Neural cell (in vitro differentiated cells): ENCODE measurements at regions not wholly inside any gene's neighbourhood (a gene's known extent, or its start where the extent isn't known, plus 50 kb on each side); places are given as distances from the start of the nearest gene placed in this dataset.

Source experiments
- H2AFZ ChIP-seq: fragments of 200-600, 300-800 bp; sonication (generic), shearing (Covaris generic); 2 replicates; pipeline ENCODE4 v1.6.0; 2014; ENCODE audit warnings: low read depth, mild to moderate bottlenecking, antibody characterized with exemption, low read length, moderate library complexity
- H3F3A ChIP-seq: fragments of 200-600 bp; shearing (Covaris generic); 2 replicates; pipeline ENCODE4 v1.6.1; 2016; ENCODE audit warnings: mild to moderate bottlenecking, moderate library complexity, mixed read lengths, antibody characterized with exemption, low read length; ENCODE audit not compliant: insufficient read depth, poor library complexity, severe bottlenecking
- H3K27ac ChIP-seq: fragments of 200-600, 300-800 bp; sonication (generic), shearing (Covaris generic); 2 replicates; pipeline ENCODE4 v1.5.1; 2014; ENCODE audit warnings: mild to moderate bottlenecking, low read length, moderate library complexity
- H3K27me3 ChIP-seq: fragments of 300-800, 200-600 bp; sonication (generic), shearing (Covaris generic); 2 replicates; pipeline ENCODE4 v1.6.0; 2014; ENCODE audit warnings: mild to moderate bottlenecking, low read depth, low read length, moderate library complexity; ENCODE audit not compliant: insufficient read depth
- H3K36me3 ChIP-seq: fragments of 300-800, 200-600 bp; sonication (generic), shearing (Covaris generic); 2 replicates; pipeline ENCODE4 v1.5.1; 2014; ENCODE audit warnings: mild to moderate bottlenecking, antibody characterized with exemption, low read length, moderate library complexity; ENCODE audit not compliant: insufficient read depth
- H3K4me2 ChIP-seq: fragments of 300-800, 200-600 bp; sonication (generic), shearing (Covaris generic); 2 replicates; pipeline ENCODE4 v1.6.0; 2014; ENCODE audit warnings: mild to moderate bottlenecking, low read length
- H3K4me3 ChIP-seq: fragments of 300-800, 200-600 bp; sonication (generic), shearing (Covaris generic); 2 replicates; pipeline ENCODE4 v1.5.1; 2014; ENCODE audit warnings: mild to moderate bottlenecking, low read length, moderate library complexity
- H3K79me2 ChIP-seq: fragments of 200-600 bp; shearing (Covaris generic); replicated peaks from 2 replicates; pipeline ENCODE4 v1.6.0; 2014; ENCODE audit warnings: mild to moderate bottlenecking, low read length, moderate library complexity; ENCODE audit not compliant: insufficient read depth
- H3K9ac ChIP-seq: fragments of 300-800, 200-600 bp; sonication (generic), shearing (Covaris generic); 2 replicates; pipeline ENCODE4 v1.6.1; 2016; ENCODE audit warnings: mild to moderate bottlenecking, low read length, mixed read lengths
- H3K9me2 ChIP-seq: fragments of 200-600 bp; shearing (Covaris generic); 2 replicates; pipeline ENCODE4 v1.6.1; 2016; ENCODE audit warnings: mild to moderate bottlenecking, low read length, mixed read lengths; ENCODE audit not compliant: insufficient read depth
- H3K9me3 ChIP-seq: fragments of 200-600, 300-800 bp; sonication (generic), shearing (Covaris generic); 2 replicates; pipeline ENCODE4 v1.6.1; 2016; ENCODE audit warnings: mild to moderate bottlenecking, mixed run types, low read length, moderate library complexity, mixed read lengths
- H4K20me1 ChIP-seq: fragments of 200-600 bp; shearing (Covaris generic); 2 replicates; pipeline ENCODE4 v1.6.1; 2016; ENCODE audit warnings: mild to moderate bottlenecking, mixed run types; ENCODE audit not compliant: insufficient read depth
- EP300 ChIP-seq: fragments of 450-650 bp; conservative IDR thresholded peaks from 2 replicates; pipeline ENCODE4 v1.6.1; 2014; ENCODE audit warnings: antibody characterized with exemption, mild to moderate bottlenecking, moderate library complexity; ENCODE audit not compliant: poor library complexity, severe bottlenecking
- EZH2 ChIP-seq: fragments of 200-600, 300-800 bp; shearing (Covaris generic), sonication (generic); IDR thresholded peaks from 2 replicates; pipeline ENCODE4 v1.6.1; 2014; ENCODE audit warnings: antibody characterized with exemption, low read length, borderline replicate concordance, mild to moderate bottlenecking; ENCODE audit not compliant: insufficient read depth, poor library complexity, severe bottlenecking
- MXI1 ChIP-seq: fragments of 450-650 bp; conservative IDR thresholded peaks from 2 replicates; pipeline ENCODE4 v1.6.1; 2014; ENCODE audit warnings: antibody characterized with exemption, mild to moderate bottlenecking; ENCODE audit not compliant: poor library complexity, severe bottlenecking
- POLR2AphosphoS5 ChIP-seq: IDR thresholded peaks from 2 replicates; pipeline ENCODE4 v1.6.1; 2012
- RAD21 ChIP-seq: fragments of 450-650 bp; conservative IDR thresholded peaks from 2 replicates; pipeline ENCODE4 v1.6.1; 2014; ENCODE audit warnings: antibody characterized with exemption, mild to moderate bottlenecking, moderate library complexity
- REST ChIP-seq: IDR thresholded peaks from 2 replicates; pipeline ENCODE4 v1.6.1; 2012; ENCODE audit warnings: borderline replicate concordance
- SMC3 ChIP-seq: fragments of 450-650 bp; conservative IDR thresholded peaks from 2 replicates; pipeline ENCODE4 v1.6.1; 2014; ENCODE audit warnings: antibody characterized with exemption, mild to moderate bottlenecking, moderate library complexity; ENCODE audit not compliant: poor library complexity
- TAF1 ChIP-seq: IDR thresholded peaks from 2 replicates; pipeline ENCODE4 v1.6.1; 2012; ENCODE audit warnings: low read depth
- TF ChIP-seq, protein P1 (sequence below): fragments of 450-650 bp; IDR thresholded peaks from 2 replicates; pipeline ENCODE4 v1.5.1; 2014; ENCODE audit warnings: antibody characterized with exemption, mild to moderate bottlenecking, moderate library complexity; ENCODE audit not compliant: poor library complexity, severe bottlenecking

DNA sequence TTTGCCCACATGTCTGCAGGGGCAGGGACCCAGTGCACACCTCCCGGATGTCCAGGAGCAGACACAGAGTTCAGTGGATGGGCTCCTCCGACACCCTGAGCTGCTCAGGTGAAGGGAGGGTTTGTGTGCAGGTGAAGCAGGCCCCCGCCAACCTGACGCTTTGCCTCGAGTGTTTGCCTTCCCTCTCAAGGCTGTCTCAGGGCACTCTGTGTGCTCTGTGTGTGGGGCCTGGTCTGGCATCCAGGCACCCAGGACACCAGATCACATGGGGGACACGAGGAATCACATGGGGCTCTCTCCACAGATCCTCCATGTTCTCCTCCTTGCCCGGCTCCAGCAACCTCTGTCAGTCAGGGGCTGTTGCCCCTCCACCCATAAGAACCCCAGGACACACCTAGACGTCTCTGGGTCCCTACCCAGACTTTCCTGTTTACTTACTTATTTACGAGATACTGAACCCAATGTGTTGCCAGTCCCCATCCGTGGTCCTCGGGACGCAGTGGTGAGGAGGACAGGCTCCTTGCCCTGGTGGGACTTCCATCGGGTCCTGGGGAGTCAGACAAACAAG lies 99.5 kb downstream of the HTR5A start:
- Histone ChIP-seq H4K20me1 (no peaks in the 10 kb centered on the region), H3K27me3 (no peaks in the 10 kb centered on the region)
- no peak for TF ChIP-seq EP300
- no peak for TF ChIP-seq SMC3
- TF ChIP-seq REST = no peak
- no peak for TF ChIP-seq EZH2
- TF ChIP-seq MXI1 = no peak
- TF ChIP-seq, protein P1, sequence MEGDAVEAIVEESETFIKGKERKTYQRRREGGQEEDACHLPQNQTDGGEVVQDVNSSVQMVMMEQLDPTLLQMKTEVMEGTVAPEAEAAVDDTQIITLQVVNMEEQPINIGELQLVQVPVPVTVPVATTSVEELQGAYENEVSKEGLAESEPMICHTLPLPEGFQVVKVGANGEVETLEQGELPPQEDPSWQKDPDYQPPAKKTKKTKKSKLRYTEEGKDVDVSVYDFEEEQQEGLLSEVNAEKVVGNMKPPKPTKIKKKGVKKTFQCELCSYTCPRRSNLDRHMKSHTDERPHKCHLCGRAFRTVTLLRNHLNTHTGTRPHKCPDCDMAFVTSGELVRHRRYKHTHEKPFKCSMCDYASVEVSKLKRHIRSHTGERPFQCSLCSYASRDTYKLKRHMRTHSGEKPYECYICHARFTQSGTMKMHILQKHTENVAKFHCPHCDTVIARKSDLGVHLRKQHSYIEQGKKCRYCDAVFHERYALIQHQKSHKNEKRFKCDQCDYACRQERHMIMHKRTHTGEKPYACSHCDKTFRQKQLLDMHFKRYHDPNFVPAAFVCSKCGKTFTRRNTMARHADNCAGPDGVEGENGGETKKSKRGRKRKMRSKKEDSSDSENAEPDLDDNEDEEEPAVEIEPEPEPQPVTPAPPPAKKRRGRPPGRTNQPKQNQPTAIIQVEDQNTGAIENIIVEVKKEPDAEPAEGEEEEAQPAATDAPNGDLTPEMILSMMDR = no peak
- TF ChIP-seq TAF1 = no peak
- no peak for TF ChIP-seq POLR2AphosphoS5
- TF ChIP-seq RAD21 = no peak

DNA sequence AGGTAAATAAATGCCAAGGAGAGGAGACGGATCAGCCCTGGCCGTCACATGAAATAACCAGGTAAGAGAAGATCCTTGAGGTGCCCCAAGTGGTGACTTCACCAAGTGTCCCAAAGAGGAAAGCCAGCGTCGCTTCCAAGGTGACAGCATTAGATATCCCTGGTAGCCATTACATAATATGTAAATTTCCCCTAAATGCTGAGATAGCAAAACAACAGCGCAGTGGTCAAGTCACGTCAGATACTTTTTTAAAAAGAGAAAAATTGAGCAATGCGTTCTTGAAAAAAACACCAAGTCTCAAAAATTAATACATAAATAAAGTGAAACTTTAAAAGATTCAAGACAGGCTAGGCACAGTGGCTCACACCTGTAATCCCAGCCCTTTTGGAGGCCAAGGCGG lies 100.2 kb downstream of the HTR5A start:
- Histone ChIP-seq H3K27me3 (no peaks in the 10 kb centered on the region), H3K27ac (no peak overlapping the region), H3K9me3 (no peaks in the 10 kb centered on the region), H3K9ac (no peak overlapping the region), H3K9me2 (no peaks in the 10 kb centered on the region), H3K4me3 (no peak overlapping the region), H4K20me1 (no peaks in the 10 kb centered on the region), H3K79me2 (no peaks in the 10 kb centered on the region), H3K36me3 (no peaks in the 10 kb centered on the region), H3F3A (no peaks in the 10 kb centered on the region), H3K4me2 (no peak overlapping the region), H2AFZ (no peak overlapping the region)
- no peak for TF ChIP-seq TAF1
- TF ChIP-seq REST = no peak
- TF ChIP-seq, protein P1 = no peak
- no peak for TF ChIP-seq MXI1
- no peak for TF ChIP-seq EZH2
- no peak for TF ChIP-seq EP300
- no peak for TF ChIP-seq POLR2AphosphoS5
- TF ChIP-seq RAD21 = no peak
- no peak for TF ChIP-seq SMC3

More for the DNA sequence above, 99.5 kb downstream of the HTR5A start:
- Histone ChIP-seq H3K9me2 (no peaks in the 10 kb centered on the region), H3K79me2 (no peaks in the 10 kb centered on the region), H3K9ac (no peak overlapping the region), H3K4me2 (no peak overlapping the region), H2AFZ (no peak overlapping the region), H3K27ac (no peak overlapping the region), H3F3A (no peaks in the 10 kb centered on the region), H3K4me3 (no peak overlapping the region), H3K9me3 (no peaks in the 10 kb centered on the region), H3K36me3 (no peaks in the 10 kb centered on the region)
